ENCODE measurements at regions not wholly inside any gene's neighbourhood (a gene's known extent, or its start where the extent isn't known, plus 50 kb on each side); places are given as distances from the start of the nearest gene placed in this dataset.

DNA sequence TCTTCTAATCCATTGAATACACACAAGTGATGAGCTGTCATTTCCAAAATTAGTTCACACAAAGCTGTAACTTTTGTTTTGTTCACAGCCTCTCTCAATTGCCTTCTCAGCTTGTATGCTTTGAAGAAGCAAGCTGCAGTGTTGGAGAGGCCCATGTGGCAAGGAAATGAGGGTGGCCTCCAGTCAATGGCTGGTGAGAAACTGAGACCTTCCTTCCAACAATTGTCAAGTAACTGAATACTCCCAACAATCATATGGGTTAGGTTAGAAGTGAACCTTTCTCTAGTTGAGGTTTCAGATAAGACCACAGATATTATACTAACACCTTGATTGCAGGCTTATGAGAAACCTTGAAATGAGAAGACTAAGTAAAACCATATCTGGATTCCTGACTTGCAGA, 82.4 kb upstream of the SOX9 start:
- no peak for DNase-seq
- Histone ChIP-seq H3K4me1 (no peaks in the 10 kb centered on the region), H3K36me3 (no peaks in the 10 kb centered on the region), H3K27ac (no peak overlapping the region), H3K27me3 (ENCODE audit: low read depth) (no peaks in the 10 kb centered on the region), H3K4me3 (no peak overlapping the region), H3K9me3 (no peaks in the 10 kb centered on the region)
- TF ChIP-seq, protein P1, sequence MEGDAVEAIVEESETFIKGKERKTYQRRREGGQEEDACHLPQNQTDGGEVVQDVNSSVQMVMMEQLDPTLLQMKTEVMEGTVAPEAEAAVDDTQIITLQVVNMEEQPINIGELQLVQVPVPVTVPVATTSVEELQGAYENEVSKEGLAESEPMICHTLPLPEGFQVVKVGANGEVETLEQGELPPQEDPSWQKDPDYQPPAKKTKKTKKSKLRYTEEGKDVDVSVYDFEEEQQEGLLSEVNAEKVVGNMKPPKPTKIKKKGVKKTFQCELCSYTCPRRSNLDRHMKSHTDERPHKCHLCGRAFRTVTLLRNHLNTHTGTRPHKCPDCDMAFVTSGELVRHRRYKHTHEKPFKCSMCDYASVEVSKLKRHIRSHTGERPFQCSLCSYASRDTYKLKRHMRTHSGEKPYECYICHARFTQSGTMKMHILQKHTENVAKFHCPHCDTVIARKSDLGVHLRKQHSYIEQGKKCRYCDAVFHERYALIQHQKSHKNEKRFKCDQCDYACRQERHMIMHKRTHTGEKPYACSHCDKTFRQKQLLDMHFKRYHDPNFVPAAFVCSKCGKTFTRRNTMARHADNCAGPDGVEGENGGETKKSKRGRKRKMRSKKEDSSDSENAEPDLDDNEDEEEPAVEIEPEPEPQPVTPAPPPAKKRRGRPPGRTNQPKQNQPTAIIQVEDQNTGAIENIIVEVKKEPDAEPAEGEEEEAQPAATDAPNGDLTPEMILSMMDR (IDR thresholded peaks at IDR 0.05), result no peak
- intact Hi-C loops (cut with DNase I), result no loop called here
- ATAC-seq, result no peak

DNA sequence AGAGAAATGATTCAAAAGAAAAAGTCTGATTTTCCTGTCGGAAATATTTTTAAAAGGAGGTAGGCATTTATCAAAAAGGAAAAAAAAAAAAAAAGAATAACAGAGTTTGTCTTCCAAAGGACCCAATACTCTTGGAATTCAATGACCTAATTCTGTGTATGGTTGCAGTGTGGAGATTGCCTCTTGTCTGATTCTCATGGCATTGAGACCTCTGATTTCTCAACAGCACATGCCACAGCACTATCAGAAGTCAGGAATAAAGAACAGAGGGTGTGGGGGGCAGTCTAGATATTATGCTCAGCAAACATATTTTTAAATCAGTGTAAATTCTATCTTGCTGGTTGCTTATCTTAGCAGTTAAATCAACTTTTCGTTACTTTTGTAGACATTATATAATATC, 81.3 kb upstream of the SOX9 start:
- no peaks in the 10 kb centered on the region for H3K4me1 ChIP-seq
- H3K36me3 ChIP-seq, result no peaks in the 10 kb centered on the region
- TF ChIP-seq, protein P1 (IDR thresholded peaks at IDR 0.05), result no peak
- H3K4me3 ChIP-seq, result no peak overlapping the region
- no peak overlapping the region for H3K27ac ChIP-seq
- no peaks in the 10 kb centered on the region for H3K27me3 ChIP-seq (ENCODE audit: low read depth)
- intact Hi-C loops (cut with DNase I), result no loop called here
- H3K9me3 ChIP-seq, result no peaks in the 10 kb centered on the region
- ATAC-seq, result no peak
- DNase-seq, result no peak

DNA sequence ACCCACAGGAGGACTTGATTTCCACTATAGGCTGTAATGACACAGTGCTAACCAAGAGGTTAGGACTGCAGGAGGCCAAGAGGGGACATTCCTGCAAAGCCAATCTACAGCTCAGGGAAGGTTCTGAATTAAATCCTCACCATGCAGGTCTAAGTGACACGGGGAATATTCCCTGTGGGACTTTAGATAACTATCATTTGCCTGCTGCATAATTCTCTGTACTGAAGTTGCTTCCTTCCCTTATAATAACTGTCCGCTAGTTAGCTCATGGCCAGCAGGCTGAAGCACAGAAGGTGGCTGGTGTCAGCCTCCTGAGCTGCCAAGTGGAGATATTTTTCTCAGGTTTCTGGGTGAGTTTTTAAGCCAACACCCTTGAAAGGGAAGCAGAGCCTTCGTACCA, 74.6 kb upstream of the SOX9 start:
- ATAC-seq, result no peak
- no peak overlapping the region for H3K27ac ChIP-seq
- H3K4me1 ChIP-seq, result no peaks in the 10 kb centered on the region
- H3K36me3 ChIP-seq, result no peaks in the 10 kb centered on the region
- TF ChIP-seq, protein P1 (IDR thresholded peaks at IDR 0.05), result no peak
- DNase-seq, result no peak
- intact Hi-C loops (cut with DNase I), result no loop called here
- H3K27me3 ChIP-seq (ENCODE audit: low read depth), result no peaks in the 10 kb centered on the region
- no peak overlapping the region for H3K4me3 ChIP-seq
- no peaks in the 10 kb centered on the region for H3K9me3 ChIP-seq

DNA sequence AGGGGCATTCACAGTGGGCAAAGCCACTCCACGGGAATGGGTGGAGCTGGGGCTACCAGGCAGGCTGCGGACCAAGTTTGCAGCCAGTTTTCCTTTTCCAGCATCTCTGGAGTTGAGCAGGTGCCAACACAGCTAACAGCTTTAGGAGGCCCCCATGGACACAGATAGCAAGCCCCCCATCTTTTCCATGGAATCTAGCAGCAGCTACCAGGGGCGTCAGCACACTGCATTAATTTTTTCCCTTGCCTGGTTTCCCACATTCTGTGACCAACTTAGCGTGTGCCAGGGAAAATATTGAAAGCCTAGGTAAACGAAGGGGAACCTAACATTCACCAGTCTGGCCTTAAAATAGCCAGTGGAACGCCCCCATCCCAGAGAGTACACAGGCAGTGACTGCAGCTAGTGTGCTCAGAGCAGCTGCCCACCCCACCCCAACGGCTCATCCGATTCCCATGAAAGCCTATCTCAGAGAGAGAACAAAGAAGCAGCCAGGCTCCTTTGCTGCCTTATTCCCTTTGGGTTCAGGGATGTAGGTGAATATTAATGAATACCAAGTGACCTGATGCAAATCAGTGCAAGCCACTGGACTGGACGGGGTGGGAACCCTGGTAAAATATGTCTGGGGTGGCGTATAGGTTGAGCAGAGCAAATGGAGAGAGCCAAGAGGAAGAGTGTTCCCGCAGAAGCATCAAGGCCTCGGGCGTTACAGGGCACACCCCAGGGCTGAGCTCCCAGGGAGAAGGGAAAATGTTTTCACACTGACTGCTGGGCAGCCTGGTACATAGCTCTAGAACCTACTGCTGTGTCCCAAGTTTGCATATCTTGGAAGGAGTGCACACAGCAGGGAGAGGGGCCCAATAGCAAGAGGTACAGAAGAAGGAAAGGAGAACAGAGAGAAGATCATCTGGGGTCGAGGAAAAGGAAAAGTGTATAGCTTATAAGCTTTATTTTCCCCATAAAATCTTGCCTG, 73.9 kb upstream of the SOX9 start:
- Histone ChIP-seq H3K9me3 (no peaks in the 10 kb centered on the region), H3K27me3 (ENCODE audit: low read depth) (peaks cover 5% of the 10 kb centered on the region)
- intact Hi-C loops (cut with DNase I), result no loop called here

GRCh38 chr17:72049914-72050313, 70.9 kb upstream of the SOX9 start:
- peaks cover 9% of the 10 kb centered on the region for H3K27me3 ChIP-seq (ENCODE audit: low read depth)
- intact Hi-C loops (cut with DNase I), result no loop called here
- no peak overlapping the region for H3K4me3 ChIP-seq
- DNase-seq, result no peak
- H3K4me1 ChIP-seq, result no peaks in the 10 kb centered on the region
- no peak for ATAC-seq
- H3K27ac ChIP-seq, result no peak overlapping the region
- TF ChIP-seq, protein P1 (IDR thresholded peaks at IDR 0.05), result no peak
- no peaks in the 10 kb centered on the region for H3K36me3 ChIP-seq
- no peaks in the 10 kb centered on the region for H3K9me3 ChIP-seq

More for the DNA sequence above, 73.9 kb upstream of the SOX9 start:
- H3K4me3 ChIP-seq, result no peak overlapping the region
- TF ChIP-seq, protein P1 (IDR thresholded peaks at IDR 0.05), result no peak
- ATAC-seq (no peak), DNase-seq (no peak)
- no peak overlapping the region for H3K27ac ChIP-seq
- H3K36me3 ChIP-seq, result no peaks in the 10 kb centered on the region
- H3K4me1 ChIP-seq, result no peaks in the 10 kb centered on the region

Data from lower lobe of right lung (tissue), 2 donors.